Parathyroid adenoma (tissue), 2 donors: ENCODE measurements at regions not wholly inside any gene's neighbourhood (a gene's known extent, or its start where the extent isn't known, plus 50 kb on each side); places are given as distances from the start of the nearest gene placed in this dataset.

Experiments used
- H2AFZ ChIP-seq: fragments of 300-600 bp; sonication (generic); one replicate; pipeline ENCODE4 v1.7.0; 2017; ENCODE audit warnings: antibody characterized with exemption, mild to moderate bottlenecking
- H3K27ac ChIP-seq: fragments of 300-600 bp; sonication (generic); one replicate; pipeline ENCODE4 v1.7.0; 2017
- H3K27me3 ChIP-seq: fragments of 300-600 bp; sonication (generic); one replicate; pipeline ENCODE4 v1.7.0; 2017; ENCODE audit warnings: low read length; ENCODE audit not compliant: control insufficient read depth, insufficient read depth
- H3K36me3 ChIP-seq: fragments of 300-600 bp; sonication (generic); one replicate; pipeline ENCODE4 v1.7.0; 2017; ENCODE audit warnings: low read length; ENCODE audit not compliant: control insufficient read depth, insufficient read depth
- H3K4me1 ChIP-seq: fragments of 300-600 bp; sonication (generic); one replicate; pipeline ENCODE4 v1.7.0; 2017; ENCODE audit warnings: control low read depth
- H3K4me2 ChIP-seq: fragments of 300-600 bp; sonication (generic); one replicate; pipeline ENCODE4 v1.7.0; 2017; ENCODE audit warnings: low read length
- H3K4me3 ChIP-seq: fragments of 300-600 bp; sonication (generic); one replicate; pipeline ENCODE4 v1.7.0; 2017; ENCODE audit warnings: low read depth, low read length
- H3K79me2 ChIP-seq: fragments of 300-600 bp; sonication (generic); one replicate; pipeline ENCODE4 v1.7.0; 2017; ENCODE audit warnings: control low read depth
- H3K9ac ChIP-seq: fragments of 300-600 bp; sonication (generic); one replicate; pipeline ENCODE4 v1.7.0; 2017; ENCODE audit warnings: mild to moderate bottlenecking
- H3K9me3 ChIP-seq: fragments of 300-600 bp; sonication (generic); one replicate; pipeline ENCODE4 v1.7.0; 2017; ENCODE audit warnings: low read length; ENCODE audit not compliant: control insufficient read depth
- CTCF ChIP-seq: fragments of 300-600 bp; sonication (generic); IDR thresholded peaks from one replicate; pipeline ENCODE4 v1.7.0; 2017; ENCODE audit warnings: antibody characterized with exemption, mild to moderate bottlenecking
- donor health status: primary hyperparathyroidism.

- Histone ChIP-seq H3K9ac (no peak overlapping the region), H2AFZ (no peak overlapping the region), H3K9me3 (no peaks in the 10 kb centered on the region), H3K4me1 (no peaks in the 10 kb centered on the region), H3K27me3 (no peaks in the 10 kb centered on the region), H3K79me2 (no peaks in the 10 kb centered on the region), H3K4me3 (no peak overlapping the region), H3K27ac (no peak overlapping the region), H3K36me3 (no peaks in the 10 kb centered on the region), H3K4me2 (no peak overlapping the region)
- TF ChIP-seq CTCF, result no peak
Measured at GRCh38 chr11:92425127-92425526, 200.5 kb downstream of the FAT3 start.

GRCh38 chr11:92432515-92432914 is 207.9 kb downstream of the FAT3 start:
- Histone ChIP-seq H3K4me3 (no peak overlapping the region), H3K79me2 (no peaks in the 10 kb centered on the region), H3K27ac (no peak overlapping the region), H3K4me2 (no peak overlapping the region), H3K4me1 (no peaks in the 10 kb centered on the region), H3K9me3 (no peaks in the 10 kb centered on the region), H3K27me3 (no peaks in the 10 kb centered on the region), H3K9ac (no peak overlapping the region), H3K36me3 (no peaks in the 10 kb centered on the region), H2AFZ (no peak overlapping the region)
- no peak for TF ChIP-seq CTCF

- Histone ChIP-seq H3K4me3 (no peak overlapping the region), H3K4me2 (no peak overlapping the region), H3K4me1 (no peaks in the 10 kb centered on the region), H3K27ac (no peak overlapping the region), H3K79me2 (no peaks in the 10 kb centered on the region), H3K36me3 (no peaks in the 10 kb centered on the region), H3K9me3 (no peaks in the 10 kb centered on the region), H3K27me3 (no peaks in the 10 kb centered on the region), H3K9ac (no peak overlapping the region), H2AFZ (no peak overlapping the region)
- no peak for TF ChIP-seq CTCF
Measured at GRCh38 chr11:92436034-92436920, 211.7 kb downstream of the FAT3 start.

- Histone ChIP-seq H2AFZ (no peak overlapping the region), H3K36me3 (no peaks in the 10 kb centered on the region), H3K27me3 (no peaks in the 10 kb centered on the region), H3K4me2 (no peak overlapping the region), H3K79me2 (no peaks in the 10 kb centered on the region), H3K9ac (no peak overlapping the region), H3K27ac (no peak overlapping the region), H3K4me3 (no peak overlapping the region), H3K4me1 (no peaks in the 10 kb centered on the region), H3K9me3 (no peaks in the 10 kb centered on the region)
- no peak for TF ChIP-seq CTCF
Measured at GRCh38 chr11:92439133-92439532, 214.5 kb downstream of the FAT3 start.
